RWPE2 (cell line): ENCODE measurements at regions not wholly inside any gene's neighbourhood (a gene's known extent, or its start where the extent isn't known, plus 50 kb on each side); places are given as distances from the start of the nearest gene placed in this dataset.
A peak's percentile ranks its signal among the peaks of the same experiment; 100 is the strongest.

Experiments
- ATAC-seq: fragments of 200-7000 bp; cut with Tn5 transposase; 3 replicates; pipeline ENCODE4 v1.9.1; 2021; ENCODE audit warnings: low read depth
- DNase-seq: peaks from one replicate; pipeline ENCODE4 v3.0.0-alpha.2; 2020; ENCODE audit warnings: low spot score
- H3K27ac ChIP-seq: fragments of 450-650 bp; 2 replicates; pipeline ENCODE4 v1.5.1; 2017; ENCODE audit warnings: mild to moderate bottlenecking; ENCODE audit not compliant: poor library complexity, severe bottlenecking
- H3K27me3 ChIP-seq: fragments of 250-450 bp; sonication (Bioruptor Pico); 2 replicates; pipeline ENCODE4 v1.5.1; 2021; ENCODE audit warnings: mild to moderate bottlenecking, moderate library complexity; ENCODE audit not compliant: insufficient read depth, poor library complexity, severe bottlenecking
- H3K36me3 ChIP-seq: fragments of 250-450 bp; sonication (Bioruptor Pico); 2 replicates; pipeline ENCODE4 v1.5.1; 2020; ENCODE audit warnings: low read depth, mild to moderate bottlenecking, moderate library complexity
- H3K4me1 ChIP-seq: fragments of 250-450 bp; sonication (Bioruptor Pico); 2 replicates; pipeline ENCODE4 v1.5.1; 2021; ENCODE audit warnings: mild to moderate bottlenecking, moderate library complexity; ENCODE audit not compliant: insufficient read depth, poor library complexity, severe bottlenecking
- H3K4me3 ChIP-seq: fragments of 250-450 bp; sonication (Bioruptor Pico); 2 replicates; pipeline ENCODE4 v1.5.1; 2021; ENCODE audit warnings: mild to moderate bottlenecking, moderate library complexity; ENCODE audit not compliant: severe bottlenecking
- H3K9me3 ChIP-seq: fragments of 250-450 bp; sonication (Bioruptor Pico); 2 replicates; pipeline ENCODE4 v1.5.1; 2021; ENCODE audit warnings: mild to moderate bottlenecking, moderate library complexity; ENCODE audit not compliant: severe bottlenecking
- CTCF ChIP-seq: fragments of 450-650 bp; IDR thresholded peaks from one replicate; pipeline ENCODE4 v1.5.1; 2017; ENCODE audit warnings: mild to moderate bottlenecking, moderate library complexity; ENCODE audit not compliant: poor library complexity, severe bottlenecking

- ATAC-seq, result no peak
- DNase-seq, result no peak
- H3K27ac ChIP-seq, result peak overlapping the region; percentile 34
Measured at GRCh38 chr2:196244516-196244915, 73.1 kb upstream of the STK17B start.

GRCh38 chr2:196244966-196245365 is 73.6 kb upstream of the STK17B start:
- Histone ChIP-seq H3K4me1 (peaks cover 23% of the 10 kb centered on the region), H3K36me3 (no peaks in the 10 kb centered on the region), H3K27me3 (no peaks in the 10 kb centered on the region), H3K9me3 (no peaks in the 10 kb centered on the region), H3K4me3 (no peak overlapping the region), H3K27ac (peak overlapping the region; percentile 34)
- peak; percentile 53 for ATAC-seq
- DNase-seq, result no peak
- TF ChIP-seq CTCF, result no peak

More at GRCh38 chr2:196244516-196244915, 73.1 kb upstream of the STK17B start:
- peaks cover 28% of the 10 kb centered on the region for H3K4me1 ChIP-seq
- H3K4me3 ChIP-seq, result no peak overlapping the region
- no peaks in the 10 kb centered on the region for H3K36me3 ChIP-seq
- H3K27me3 ChIP-seq, result no peaks in the 10 kb centered on the region
- H3K9me3 ChIP-seq, result no peaks in the 10 kb centered on the region
- TF ChIP-seq CTCF, result no peak

GRCh38 chr2:196245378-196246140 is 74.2 kb upstream of the STK17B start:
- no peaks in the 10 kb centered on the region for H3K36me3 ChIP-seq
- peaks cover 18% of the 10 kb centered on the region for H3K4me1 ChIP-seq
- DNase-seq (no peak), ATAC-seq (no peak)
- no peak overlapping the region for H3K4me3 ChIP-seq
- H3K9me3 ChIP-seq, result no peaks in the 10 kb centered on the region
- no peaks in the 10 kb centered on the region for H3K27me3 ChIP-seq
- H3K27ac ChIP-seq, result peak overlapping the region; percentile 34
- no peak for TF ChIP-seq CTCF

- H3K27ac ChIP-seq, result no peak overlapping the region
- no peaks in the 10 kb centered on the region for H3K27me3 ChIP-seq
- peaks cover 13% of the 10 kb centered on the region for H3K4me1 ChIP-seq
- H3K9me3 ChIP-seq, result no peaks in the 10 kb centered on the region
- no peak for TF ChIP-seq CTCF
- H3K4me3 ChIP-seq, result no peak overlapping the region
- no peaks in the 10 kb centered on the region for H3K36me3 ChIP-seq
- DNase-seq, result no peak
- ATAC-seq, result no peak
Measured at GRCh38 chr2:196247114-196247975, 76.0 kb upstream of the STK17B start.

GRCh38 chr2:196247976-196248280 is 76.5 kb upstream of the STK17B start:
- no peak for ATAC-seq

More at GRCh38 chr2:196247976-196248280, 76.5 kb upstream of the STK17B start:
- Histone ChIP-seq H3K9me3 (no peaks in the 10 kb centered on the region), H3K4me1 (peaks cover 13% of the 10 kb centered on the region), H3K27ac (no peak overlapping the region), H3K4me3 (no peak overlapping the region), H3K36me3 (no peaks in the 10 kb centered on the region), H3K27me3 (no peaks in the 10 kb centered on the region)
- no peak for TF ChIP-seq CTCF
- DNase-seq, result no peak
